NCI-H1048 (cell line): ENCODE measurements at regions not wholly inside any gene's neighbourhood (a gene's known extent, or its start where the extent isn't known, plus 50 kb on each side); places are given as distances from the start of the nearest gene placed in this dataset.
"Not testable (repeated sequence)": the region's sequence is repeated elsewhere in the genome, so short reads cannot be mapped to it uniquely, and the experiment has no call there.

Experiments used
- DNase-seq: peaks from one replicate; lab custom pipeline; 2025; lab: John Stamatoyannopoulos, UW

- DNase-seq: no peak
These were observed 833.5 kb downstream of the XPNPEP1 start for GRCh38 chr10:109089779-109090178.

DNA sequence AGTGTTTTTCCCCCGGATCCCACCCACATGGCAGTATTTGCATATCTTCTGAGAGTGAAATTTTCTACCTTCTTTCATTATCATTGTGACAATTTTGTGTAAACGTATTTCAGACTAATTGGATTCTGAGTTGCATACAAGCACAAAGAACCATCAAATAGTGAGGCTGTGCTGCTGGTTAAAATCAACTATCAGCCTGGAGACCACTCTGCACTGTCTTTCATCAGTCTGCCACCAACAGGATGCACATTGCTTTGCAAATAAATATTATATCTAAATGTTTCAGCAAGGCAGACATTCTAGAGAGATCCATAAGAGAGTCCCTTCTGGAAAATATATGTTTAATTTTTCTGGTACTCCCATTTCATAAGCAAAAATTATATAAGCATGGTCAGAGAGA lies 851.8 kb downstream of the XPNPEP1 start:
- DNase-seq: no peak

DNA sequence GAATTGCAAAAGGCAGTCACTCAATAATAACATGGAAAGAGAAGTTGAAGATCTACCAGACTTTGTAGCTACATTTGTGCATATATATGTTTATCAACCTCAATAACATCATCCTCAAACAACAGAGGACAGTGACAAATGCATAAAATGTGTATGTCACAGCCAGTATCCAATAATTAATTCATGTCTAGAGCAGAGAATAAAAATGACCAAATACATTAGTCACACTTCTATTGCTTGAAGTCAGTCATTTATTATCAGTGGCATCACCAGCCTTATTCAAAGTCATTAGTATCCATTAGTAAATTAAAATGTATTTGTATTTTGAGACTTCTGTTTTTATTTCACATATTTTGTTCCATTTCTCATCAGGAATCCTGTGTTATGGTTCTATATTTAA lies 852.8 kb downstream of the XPNPEP1 start:
- DNase-seq: no peak

DNA sequence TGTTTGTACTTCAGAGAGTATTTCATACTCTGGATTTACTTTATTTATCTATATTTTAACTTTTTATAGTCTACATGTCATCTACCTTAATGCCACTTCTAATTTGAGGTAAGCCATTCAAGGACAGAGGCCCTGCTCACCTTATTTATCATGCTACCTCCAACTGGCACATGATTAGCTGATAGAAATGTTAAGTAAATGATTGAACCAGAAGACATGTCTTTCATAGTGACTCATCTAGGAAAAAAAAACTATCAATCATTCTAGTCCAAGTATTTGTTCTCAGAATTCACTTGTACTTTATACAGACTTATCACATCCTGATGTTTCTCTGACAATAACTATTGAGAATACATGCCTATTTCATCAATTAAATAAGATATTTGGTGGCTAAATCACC lies 856.3 kb downstream of the XPNPEP1 start:
- no peak for DNase-seq

GRCh38 chr10:109065821-109066220 lies 857.5 kb downstream of the XPNPEP1 start:
- no peak for DNase-seq

GRCh38 chr10:109062371-109062770 lies 860.9 kb downstream of the XPNPEP1 start:
- DNase-seq: no peak

- DNase-seq: no peak
These were observed 868.1 kb downstream of the XPNPEP1 start for GRCh38 chr10:109055243-109055642.

DNA sequence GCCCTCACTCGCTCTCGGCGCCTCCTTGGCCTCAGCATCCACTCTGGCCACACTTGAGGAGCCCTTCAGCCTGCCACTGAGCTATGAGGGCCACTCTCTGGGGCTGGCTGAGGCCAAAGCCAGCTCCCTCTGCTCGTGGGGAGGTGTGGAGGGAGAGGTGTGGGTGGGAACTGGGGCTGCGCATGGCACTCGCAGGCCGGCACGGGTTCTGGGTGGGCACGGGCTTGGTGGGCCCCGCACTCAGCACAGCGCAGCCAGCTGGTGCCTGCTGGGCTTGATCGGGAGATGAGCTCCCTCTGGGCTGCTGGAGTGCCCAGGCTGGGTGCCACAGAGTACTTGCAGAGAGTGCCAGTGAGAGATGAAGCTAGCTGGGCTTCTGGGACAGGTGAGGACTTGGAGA lies 875.5 kb downstream of the XPNPEP1 start:
- DNase-seq: no peak

GRCh38 chr10:109046427-109046826 lies 876.9 kb downstream of the XPNPEP1 start:
- DNase-seq: not testable (repeated sequence)

GRCh38 chr10:109040622-109041021 lies 882.7 kb downstream of the XPNPEP1 start:
- DNase-seq: no peak

- DNase-seq: no peak
These were observed 885.3 kb downstream of the XPNPEP1 start for GRCh38 chr10:109037978-109038377.

- DNase-seq: no peak
These were observed 892.6 kb downstream of the XPNPEP1 start for GRCh38 chr10:109030581-109031210.

DNA sequence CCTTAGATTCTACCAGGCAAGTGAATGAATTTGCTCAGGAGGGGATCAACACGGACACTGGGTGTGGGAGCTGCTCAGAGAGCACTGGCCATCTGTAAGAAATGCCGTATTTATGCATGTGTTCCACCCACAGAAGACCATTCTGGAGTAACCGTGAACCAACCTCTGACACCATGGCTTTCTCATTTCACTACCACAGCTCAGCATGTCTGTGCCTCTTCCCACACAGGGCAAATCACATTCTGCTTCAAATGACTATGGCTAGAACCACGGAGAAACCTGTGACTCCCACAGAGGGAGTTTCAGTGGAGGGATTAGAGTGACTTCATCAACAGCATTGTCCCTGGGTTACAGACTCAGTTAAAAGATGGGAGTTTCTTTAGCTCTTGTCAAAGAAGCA lies 893.4 kb downstream of the XPNPEP1 start:
- DNase-seq: no peak

GRCh38 chr10:109027534-109028185 lies 895.7 kb downstream of the XPNPEP1 start:
- no peak for DNase-seq

DNA sequence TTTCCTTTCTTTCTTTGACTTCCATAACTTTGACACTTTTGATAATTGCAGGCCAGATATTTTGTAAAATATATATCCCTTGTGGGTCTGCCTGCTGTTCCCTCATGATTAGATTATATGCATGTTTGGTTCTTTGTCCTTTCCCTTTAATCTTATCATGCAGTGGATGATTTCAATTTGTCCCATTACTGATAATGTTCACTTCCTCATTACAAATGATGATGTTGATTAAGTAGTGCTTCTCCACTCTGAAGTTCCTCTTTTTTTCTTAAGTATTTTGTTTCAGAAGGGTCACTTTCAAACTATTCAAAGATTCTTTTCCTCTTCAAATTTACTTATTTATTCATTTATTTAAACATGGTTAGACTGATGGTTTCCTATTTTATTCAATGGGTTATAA lies 898.1 kb downstream of the XPNPEP1 start:
- no peak for DNase-seq

DNA sequence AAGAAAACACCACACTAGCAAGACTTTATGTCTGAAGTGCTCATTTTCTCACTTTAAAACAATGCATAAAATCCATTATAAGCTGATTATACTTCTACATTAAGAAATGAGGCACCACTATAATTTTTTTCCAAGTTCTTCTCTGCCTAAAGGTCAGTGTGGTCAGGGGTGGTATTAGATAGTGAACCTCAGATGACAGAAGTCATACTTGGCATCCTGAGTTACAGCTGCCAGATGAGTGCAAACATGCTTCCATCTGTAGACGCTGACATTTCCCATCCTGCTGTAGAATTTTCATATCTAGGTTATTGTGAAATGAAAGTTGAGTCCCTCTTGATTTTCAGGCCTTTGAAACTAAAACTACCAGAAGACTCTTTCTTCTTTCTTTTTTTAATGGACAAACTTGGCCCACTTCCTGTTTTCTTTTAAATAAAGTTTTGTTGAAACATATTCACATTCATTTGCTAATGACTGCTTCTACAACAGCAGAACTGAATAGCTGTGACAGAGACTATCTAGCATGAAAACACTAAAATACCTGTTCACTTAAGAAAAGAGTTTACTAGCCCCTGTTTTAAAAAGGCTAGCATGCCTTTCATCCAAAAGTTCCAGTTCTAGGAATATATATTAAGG lies 900.8 kb downstream of the XPNPEP1 start:
- DNase-seq: no peak

DNA sequence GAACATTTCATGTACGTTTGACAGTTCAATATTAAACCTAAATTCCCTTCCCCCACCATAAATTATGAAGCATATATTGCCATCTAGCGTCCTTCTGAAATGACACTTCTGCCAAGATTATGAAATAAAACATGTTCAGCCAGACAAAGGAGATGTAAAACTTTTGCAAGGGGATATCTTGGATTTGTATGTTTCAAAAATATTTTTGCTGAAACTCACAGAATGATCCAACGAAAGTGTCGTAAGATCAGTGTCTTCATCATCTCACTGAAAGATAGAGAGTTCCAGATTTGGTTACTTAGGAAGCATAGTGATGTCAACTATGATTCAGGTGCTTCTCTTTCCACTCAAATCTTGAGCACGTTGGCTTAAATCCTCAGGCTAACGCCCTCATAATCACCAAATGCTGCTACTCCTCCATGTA lies 904.3 kb downstream of the XPNPEP1 start:
- DNase-seq: no peak

DNA sequence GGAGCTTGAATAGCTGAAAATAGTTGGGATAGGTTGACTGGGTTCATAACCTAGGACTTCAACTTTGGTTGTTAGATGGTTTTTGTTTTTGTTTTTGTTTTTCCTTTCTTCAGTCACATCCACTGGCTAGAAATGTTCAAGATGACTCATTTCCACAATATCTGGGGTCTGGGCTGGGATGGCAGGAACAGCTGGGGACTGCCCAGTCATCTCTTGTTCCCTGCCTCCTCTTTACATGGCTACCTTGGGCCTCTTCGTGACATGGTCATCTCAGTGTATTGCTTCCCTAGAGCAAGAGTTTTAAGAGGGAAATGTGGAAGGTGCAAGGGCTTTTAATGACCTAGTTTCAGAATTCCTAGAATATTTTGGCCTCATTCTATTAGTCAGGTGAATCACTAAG lies 915.8 kb downstream of the XPNPEP1 start:
- no peak for DNase-seq

DNA sequence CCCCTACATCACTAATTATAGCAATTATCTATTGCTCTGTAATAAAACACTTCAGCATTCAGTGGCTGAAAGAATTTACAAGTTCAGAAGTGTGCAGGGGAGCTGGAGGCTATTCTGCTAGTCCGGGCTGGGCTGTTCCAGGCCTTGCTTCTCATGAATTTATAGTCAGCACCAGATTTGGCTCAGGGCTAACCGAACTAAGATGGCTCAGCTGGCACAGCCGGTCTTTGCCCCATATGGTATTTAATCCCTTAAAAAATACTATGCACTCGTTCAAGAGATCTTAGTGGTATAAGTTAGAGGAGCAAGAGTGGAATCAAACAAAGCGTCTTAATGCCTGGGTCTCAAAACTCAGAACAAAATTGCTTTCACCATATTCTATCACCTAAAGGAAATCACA lies 932.9 kb downstream of the XPNPEP1 start:
- no peak for DNase-seq

GRCh38 chr10:108989976-108990375 lies 933.3 kb downstream of the XPNPEP1 start:
- no peak for DNase-seq

- no peak for DNase-seq
These were observed 941.2 kb downstream of the XPNPEP1 start for GRCh38 chr10:108982159-108982558.

- DNase-seq: no peak
These were observed 942.4 kb downstream of the XPNPEP1 start for GRCh38 chr10:108980869-108981268.

GRCh38 chr10:108975459-108976058 lies 947.8 kb downstream of the XPNPEP1 start:
- no peak for DNase-seq
